AG10803 (cell line): ENCODE measurements at regions not wholly inside any gene's neighbourhood (a gene's known extent, or its start where the extent isn't known, plus 50 kb on each side); places are given as distances from the start of the nearest gene placed in this dataset.

Experiments used
- DNase-seq: peaks from one replicate; pipeline ENCODE4 v3.0.0; 2010; ENCODE audit warnings: low read depth
- H3K4me3 ChIP-seq: 2 replicates; pipeline ENCODE4 v1.5.1; 2011; ENCODE audit warnings: mild to moderate bottlenecking, low read length, control low read depth
- CTCF ChIP-seq: conservative IDR thresholded peaks from 2 replicates; pipeline ENCODE4 v1.5.1; 2011; ENCODE audit warnings: mild to moderate bottlenecking, low read length, control low read depth, inconsistent platforms

GRCh38 chr1:56374026-56374974 is 205.1 kb downstream of the PLPP3 start:
- H3K4me3 ChIP-seq, result no peak overlapping the region
- peak; percentile 46 for DNase-seq
- no peak for TF ChIP-seq CTCF

GRCh38 chr1:56370513-56370912 is 208.8 kb downstream of the PLPP3 start:
- no peak for TF ChIP-seq CTCF
- DNase-seq, result no peak
- H3K4me3 ChIP-seq, result no peak overlapping the region

- DNase-seq, result no peak
- TF ChIP-seq CTCF, result no peak
- H3K4me3 ChIP-seq, result no peak overlapping the region
Observed at GRCh38 chr1:56363007-56363770, 216.2 kb downstream of the PLPP3 start.

- DNase-seq, result no peak
- no peak overlapping the region for H3K4me3 ChIP-seq
- no peak for TF ChIP-seq CTCF
Observed at GRCh38 chr1:56360021-56360420, 219.3 kb downstream of the PLPP3 start.

- no peak for DNase-seq
- no peak for TF ChIP-seq CTCF
- no peak overlapping the region for H3K4me3 ChIP-seq
Observed at GRCh38 chr1:56359056-56359455, 220.3 kb downstream of the PLPP3 start.

- TF ChIP-seq CTCF, result no peak
- no peak for DNase-seq
- H3K4me3 ChIP-seq, result no peak overlapping the region
Observed at GRCh38 chr1:56357927-56358690, 221.3 kb downstream of the PLPP3 start.
